ENCODE measurements at regions not wholly inside any gene's neighbourhood (a gene's known extent, or its start where the extent isn't known, plus 50 kb on each side); places are given as distances from the start of the nearest gene placed in this dataset.

GRCh38 chr2:237269138-237269875 is 144.7 kb downstream of the COL6A3 start:
- peaks cover 4% of the 10 kb centered on the region for H3K36me3 Mint-ChIP-seq
- no peak overlapping the region for H3K27ac Mint-ChIP-seq
- H3K27me3 Mint-ChIP-seq = peaks cover 8% of the 10 kb centered on the region
- H3K4me3 Mint-ChIP-seq = no peak overlapping the region
- TF ChIP-seq CTCF (conservative IDR thresholded peaks at IDR 0.05) = no peak
- no peak for DNase-seq (ENCODE audit: extremely low spot score, unreplicated experiment)
- H3K4me1 Mint-ChIP-seq (ENCODE audit: unreplicated experiment) = peaks cover 14% of the 10 kb centered on the region
- no peaks in the 10 kb centered on the region for H3K9me3 Mint-ChIP-seq

- Mint-ChIP-seq H3K4me3 (no peak overlapping the region), H3K4me1 (ENCODE audit: unreplicated experiment) (peaks cover 14% of the 10 kb centered on the region), H3K27ac (no peak overlapping the region), H3K9me3 (no peaks in the 10 kb centered on the region), H3K27me3 (peaks cover 8% of the 10 kb centered on the region), H3K36me3 (peaks cover 4% of the 10 kb centered on the region)
- no peak for TF ChIP-seq CTCF (conservative IDR thresholded peaks at IDR 0.05)
- DNase-seq (ENCODE audit: extremely low spot score, unreplicated experiment) = no peak
These were observed 143.4 kb downstream of the COL6A3 start for GRCh38 chr2:237270520-237270919.

GRCh38 chr2:237271698-237272652 is 142.0 kb downstream of the COL6A3 start:
- Mint-ChIP-seq H3K27me3 (peaks cover 8% of the 10 kb centered on the region), H3K4me1 (ENCODE audit: unreplicated experiment) (peaks cover 14% of the 10 kb centered on the region), H3K9me3 (no peaks in the 10 kb centered on the region), H3K4me3 (no peak overlapping the region), H3K36me3 (peaks cover 7% of the 10 kb centered on the region), H3K27ac (no peak overlapping the region)
- TF ChIP-seq CTCF (conservative IDR thresholded peaks at IDR 0.05) = no peak
- no peak for DNase-seq (ENCODE audit: extremely low spot score, unreplicated experiment)
